PC-3 (cell line): ENCODE measurements at regions not wholly inside any gene's neighbourhood (a gene's known extent, or its start where the extent isn't known, plus 50 kb on each side); places are given as distances from the start of the nearest gene placed in this dataset.

ENCODE experiments used
- CTCF ChIP-seq: fragments of 300-600 bp; sonication (generic); conservative IDR thresholded peaks from 2 replicates; pipeline ENCODE4 v1.5.1; 2017; ENCODE audit warnings: antibody characterized with exemption, low read depth, mild to moderate bottlenecking, low read length
- EZH2 ChIP-seq: fragments of 300-600 bp; sonication (generic); IDR thresholded peaks from one replicate; pipeline ENCODE4 v1.6.1; 2017; ENCODE audit warnings: antibody characterized with exemption, mild to moderate bottlenecking, low read length; ENCODE audit not compliant: unreplicated experiment
- EZH2phosphoT487 ChIP-seq: fragments of 300-600 bp; sonication (generic); IDR thresholded peaks from 2 replicates; pipeline ENCODE4 v1.6.1; 2018; ENCODE audit warnings: mild to moderate bottlenecking, antibody characterized with exemption, low read length, borderline replicate concordance

GRCh38 chr6:141163107-141163506, 969.6 kb upstream of the GJE1 start:
- TF ChIP-seq CTCF (no peak), EZH2 (no peak), EZH2phosphoT487 (no peak)
